T1000 (cell line): ENCODE measurements at regions not wholly inside any gene's neighbourhood (a gene's known extent, or its start where the extent isn't known, plus 50 kb on each side); places are given as distances from the start of the nearest gene placed in this dataset.

Experiments used
- DNase-seq: peaks from one replicate; lab custom pipeline; 2025; ENCODE audit warnings: mixed read lengths; lab: John Stamatoyannopoulos, UW

DNA sequence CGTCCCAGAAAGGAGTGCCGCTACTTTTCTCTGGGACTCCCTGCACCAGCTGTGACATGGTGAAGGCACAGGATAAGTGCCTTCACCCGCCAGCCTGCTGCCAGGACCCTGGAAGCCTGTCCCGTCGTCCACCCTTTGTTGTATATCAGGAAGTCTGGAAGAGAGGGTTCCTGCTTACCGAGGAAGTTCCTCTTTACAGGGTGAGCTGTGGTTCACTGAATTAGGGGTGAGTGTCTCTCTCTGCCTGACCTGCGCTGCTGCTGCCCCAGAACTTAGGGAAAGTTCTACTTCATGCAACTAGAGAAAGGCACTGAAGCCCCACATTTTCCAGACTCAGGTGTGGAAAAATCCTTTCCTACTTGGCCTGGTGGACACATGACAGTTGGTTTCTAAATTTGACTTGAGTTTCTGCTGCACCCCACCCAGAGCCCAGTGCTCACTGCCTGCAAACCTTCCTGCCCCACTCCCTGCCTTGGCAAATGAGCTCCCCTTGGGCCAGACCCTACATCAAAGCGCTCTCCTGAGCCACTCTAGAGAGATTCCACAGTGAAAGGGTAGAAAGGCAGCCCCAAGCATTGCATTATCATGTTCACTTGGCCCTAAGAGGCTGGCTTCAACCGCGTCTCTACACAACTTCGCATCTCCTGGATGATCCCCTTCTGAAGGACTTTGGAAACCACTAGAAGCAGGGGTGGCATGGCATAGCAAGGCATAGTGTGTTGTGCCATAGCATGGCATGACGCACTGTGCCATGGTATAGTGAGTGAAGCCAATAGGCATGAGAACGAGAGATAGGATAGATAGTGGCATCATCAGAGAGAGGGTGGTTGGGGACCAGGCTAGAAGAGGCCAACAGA, 215.8 kb upstream of the CDYL start:
- no peak for DNase-seq

DNA sequence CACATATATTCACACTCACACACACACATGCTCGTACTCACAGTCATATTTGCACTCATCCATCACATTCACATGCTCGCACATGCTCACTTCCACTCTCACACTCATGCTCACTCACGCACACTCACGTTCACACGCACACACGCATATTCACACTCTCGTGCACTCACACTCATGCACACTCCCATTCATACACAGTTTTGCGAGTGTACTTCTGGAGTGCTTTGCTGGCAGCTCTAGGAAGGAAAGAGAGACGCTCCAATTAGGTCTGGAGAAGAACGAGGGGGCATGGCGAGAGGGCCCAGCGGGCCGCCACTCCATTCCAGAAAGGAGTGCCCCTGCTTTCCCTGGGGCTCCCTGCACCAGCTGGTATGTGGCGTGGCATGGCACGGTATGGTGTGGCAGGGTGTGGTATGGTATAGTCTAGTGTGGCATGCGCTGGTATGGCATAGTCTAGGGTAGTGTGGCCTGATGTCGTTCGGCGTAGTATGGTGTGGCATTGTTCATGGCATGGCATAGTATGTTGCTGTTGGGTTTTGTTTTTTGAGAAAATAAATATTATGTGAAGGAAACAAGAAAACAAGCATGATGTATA, 216.8 kb upstream of the CDYL start:
- no peak for DNase-seq

- no peak for DNase-seq
These were observed 221.6 kb upstream of the CDYL start for GRCh38 chr6:4554645-4555044.

DNA sequence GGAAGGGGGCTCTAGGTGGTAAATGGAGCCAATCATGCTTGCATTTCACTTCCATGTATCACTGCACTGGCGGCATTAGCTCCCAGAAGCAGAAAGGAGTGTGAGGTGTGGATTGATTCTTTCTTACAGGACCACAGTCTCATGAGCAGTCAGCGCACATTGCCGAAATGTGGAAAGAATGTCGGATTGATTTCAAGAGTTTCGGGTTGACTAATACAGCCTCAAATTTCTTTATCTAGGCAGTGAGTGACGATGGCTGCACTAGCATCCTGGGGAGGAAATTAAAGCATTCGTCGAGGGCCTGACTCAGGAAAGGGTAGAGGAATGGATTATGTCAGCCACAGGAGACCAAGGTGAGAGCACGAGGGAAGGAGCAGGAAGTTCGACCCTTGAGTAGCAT, 222.8 kb upstream of the CDYL start:
- DNase-seq, result no peak

- DNase-seq, result no peak
These were observed 226.0 kb upstream of the CDYL start for GRCh38 chr6:4550227-4550597.

DNA sequence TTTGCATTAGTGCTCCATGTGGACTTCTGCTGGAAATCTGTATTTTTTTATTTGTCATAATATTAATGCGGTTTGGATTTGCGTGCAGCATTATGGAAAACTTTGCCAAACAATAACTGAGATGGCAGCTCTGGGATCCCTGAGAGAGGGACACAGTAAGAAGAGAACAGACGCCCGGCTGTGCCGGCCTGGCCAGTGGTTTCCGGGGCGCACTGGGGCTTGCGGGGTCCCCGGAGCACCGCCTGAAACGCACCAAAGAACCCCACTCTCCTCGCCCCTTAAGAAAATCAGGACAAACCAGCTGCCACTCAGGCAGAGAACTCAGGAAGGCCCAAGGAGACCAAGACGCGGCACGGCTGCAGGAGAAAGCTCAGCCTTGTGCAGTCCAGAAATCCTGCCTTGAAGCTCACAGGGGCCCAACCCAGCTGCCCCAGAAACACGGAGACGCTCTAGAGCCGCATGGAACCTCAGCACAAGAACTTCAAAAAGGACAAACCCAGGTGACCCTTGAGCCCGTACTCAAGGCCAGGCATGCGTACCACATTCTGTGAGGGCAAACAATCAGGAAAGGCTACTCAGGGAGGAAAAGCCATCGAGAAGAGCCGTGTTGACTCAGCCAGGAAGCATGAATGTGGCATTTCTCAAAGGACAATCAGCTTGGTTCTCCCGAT, 226.5 kb upstream of the CDYL start:
- no peak for DNase-seq

GRCh38 chr6:4545893-4546292, 230.3 kb upstream of the CDYL start:
- DNase-seq, result no peak

DNA sequence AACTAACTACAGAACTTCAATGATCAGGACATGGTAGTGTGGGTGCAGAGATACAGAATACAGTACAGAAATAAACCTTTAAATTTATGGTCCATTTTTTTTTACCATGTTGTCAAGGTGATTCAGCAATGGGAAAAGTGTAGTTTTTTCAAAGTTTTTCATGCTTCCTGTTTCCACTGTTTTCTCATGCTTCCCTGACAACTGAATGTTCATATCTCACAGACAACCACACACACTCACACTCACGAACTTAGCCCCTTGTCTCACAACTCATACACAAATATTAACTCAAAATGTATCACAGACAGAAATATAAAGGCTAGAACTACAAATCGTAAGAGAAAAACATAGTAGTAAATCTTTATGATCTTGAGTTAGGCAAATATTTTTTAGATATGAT, 232.6 kb upstream of the CDYL start:
- DNase-seq, result no peak

- no peak for DNase-seq
These were observed 242.6 kb upstream of the CDYL start for GRCh38 chr6:4533576-4533975.

DNA sequence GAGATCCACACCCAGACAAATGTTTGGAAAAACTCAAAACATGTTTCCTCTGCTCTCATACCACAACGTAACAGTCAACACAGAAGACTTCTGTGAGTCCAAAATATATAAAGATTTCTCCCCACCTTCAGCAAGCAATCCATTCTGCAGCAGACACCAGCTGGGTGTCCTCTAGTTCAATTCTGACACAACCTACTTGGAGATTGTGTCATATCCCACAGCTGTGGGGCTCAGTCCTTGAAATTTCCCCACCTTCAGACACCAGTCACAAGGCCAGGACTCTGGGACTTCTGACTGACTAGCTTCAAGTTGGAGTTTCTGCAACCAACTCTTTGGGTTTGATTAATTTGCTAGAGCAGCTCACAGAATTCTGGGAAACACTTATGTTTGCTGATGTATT, 244.8 kb upstream of the CDYL start:
- no peak for DNase-seq

DNA sequence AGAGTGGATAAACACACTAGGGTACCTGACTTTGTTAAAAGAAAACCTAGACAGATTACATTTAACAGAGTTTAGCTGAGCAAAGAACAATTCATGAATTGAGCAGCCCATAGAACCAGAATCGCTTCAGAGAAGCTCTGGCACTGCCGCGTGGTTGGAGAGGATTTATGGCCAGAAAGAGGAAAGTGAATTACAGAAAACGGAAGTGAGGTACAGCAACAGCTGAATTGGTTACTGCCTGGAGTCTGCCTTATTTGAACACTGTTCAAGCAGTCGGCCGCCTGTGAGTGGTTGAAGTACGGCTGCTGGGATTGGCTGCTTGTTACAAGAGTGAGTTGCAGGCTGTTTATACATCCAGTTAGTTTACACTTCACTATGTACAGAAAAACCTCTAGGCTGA, 253.8 kb upstream of the CDYL start:
- DNase-seq, result no peak

DNA sequence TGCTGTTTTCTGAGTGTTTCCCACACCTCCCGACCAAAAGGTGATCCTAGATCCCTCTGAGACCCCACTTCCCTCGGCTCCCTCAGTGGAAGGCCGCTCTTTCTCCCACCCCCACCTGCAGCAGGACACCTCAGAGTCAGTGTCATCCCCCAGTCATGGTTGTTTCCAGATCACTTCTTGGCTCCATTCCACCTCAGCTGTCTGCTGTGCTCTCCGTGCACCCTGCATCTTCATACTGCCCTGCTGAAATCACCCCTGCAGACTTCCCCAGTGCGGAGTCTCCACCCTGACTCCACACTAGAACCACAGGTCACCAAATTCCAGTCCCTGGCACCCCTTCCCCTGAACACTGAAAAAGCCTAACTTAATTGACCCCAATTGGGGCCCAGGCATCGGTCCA, 255.1 kb upstream of the CDYL start:
- DNase-seq, result no peak

- no peak for DNase-seq
These were observed 257.7 kb upstream of the CDYL start for GRCh38 chr6:4518506-4518905.

GRCh38 chr6:4516206-4516605, 260.0 kb upstream of the CDYL start:
- DNase-seq, result no peak

DNA sequence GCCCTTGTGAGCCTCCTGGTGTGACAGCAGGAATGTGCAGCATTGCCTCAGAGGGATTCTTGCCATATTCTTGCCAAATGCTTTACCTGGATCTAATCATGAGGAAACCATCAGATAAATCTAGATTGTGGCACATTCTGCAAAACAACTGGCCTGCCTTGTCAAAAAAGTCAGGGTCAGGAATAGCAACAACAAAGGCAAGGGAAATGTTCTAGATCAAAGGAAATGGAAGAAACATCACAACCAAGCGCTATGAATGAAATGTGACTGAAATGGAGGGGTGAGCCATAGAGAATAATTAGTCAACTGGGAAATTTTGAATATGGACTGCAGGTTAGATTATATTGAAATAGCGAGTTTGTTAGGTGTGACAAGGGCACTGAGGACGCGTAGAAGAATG, 262.6 kb upstream of the CDYL start:
- DNase-seq, result no peak

GRCh38 chr6:4512051-4512471, 264.1 kb upstream of the CDYL start:
- no peak for DNase-seq

DNA sequence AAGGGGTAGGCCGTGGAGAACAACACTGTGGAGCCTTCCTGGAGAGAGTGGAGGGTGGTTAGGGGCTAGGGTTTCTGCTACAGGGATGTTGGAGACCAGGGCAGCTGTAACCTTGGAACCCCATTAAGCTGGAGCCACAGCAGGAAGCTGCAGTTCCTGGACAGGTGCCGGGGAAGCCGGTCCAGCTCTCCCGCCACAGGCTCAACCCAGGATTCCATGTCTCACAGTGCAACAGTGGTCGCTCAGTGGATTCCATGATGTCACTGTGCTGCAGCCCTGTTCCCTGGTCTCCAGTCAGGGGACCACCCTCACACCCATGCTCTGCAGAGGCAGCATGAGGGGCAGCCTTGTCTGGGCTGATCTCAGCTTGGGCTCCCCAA, 264.6 kb upstream of the CDYL start:
- no peak for DNase-seq

GRCh38 chr6:4510906-4511640, 265.1 kb upstream of the CDYL start:
- DNase-seq, result no peak

- no peak for DNase-seq
These were observed 265.9 kb upstream of the CDYL start for GRCh38 chr6:4510317-4510716.

DNA sequence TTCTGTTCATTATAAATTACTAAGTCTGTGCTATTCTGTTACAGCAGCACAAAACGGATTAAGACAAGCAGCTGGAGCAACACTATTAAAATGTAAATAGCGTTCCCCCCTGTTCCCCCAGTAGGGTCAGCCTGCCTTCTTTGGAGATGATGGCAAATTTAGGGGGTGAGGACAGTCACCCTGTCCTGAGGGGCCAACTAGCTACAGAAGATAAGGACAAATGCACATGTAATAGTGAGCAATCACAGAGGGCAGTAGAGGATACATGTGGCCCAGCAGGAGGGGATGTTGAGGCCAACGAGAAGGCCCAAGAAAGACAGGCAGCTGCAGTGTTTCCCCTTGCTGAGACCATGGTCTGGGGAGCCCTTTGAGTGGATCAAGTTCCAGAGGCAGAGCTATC, 266.7 kb upstream of the CDYL start:
- no peak for DNase-seq

DNA sequence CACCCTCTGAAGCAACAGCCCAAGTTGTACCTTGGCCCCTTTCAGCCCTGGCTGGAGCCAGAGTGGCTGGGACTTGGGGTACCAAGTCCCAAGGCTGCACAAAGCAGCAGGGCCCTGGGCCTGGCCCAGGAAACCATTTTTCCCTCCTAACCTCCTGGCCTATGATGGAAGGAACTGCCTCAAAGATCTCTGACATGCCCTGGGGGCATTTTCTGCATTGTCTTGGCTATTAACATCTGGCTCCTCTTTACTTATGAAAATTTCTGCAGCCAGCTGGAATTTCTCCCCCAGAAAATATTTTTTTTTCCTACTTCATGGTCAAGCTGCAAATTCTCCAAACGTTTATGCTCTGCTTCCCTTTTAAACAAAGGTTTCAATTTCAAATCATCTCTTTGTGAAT, 269.4 kb upstream of the CDYL start:
- DNase-seq, result no peak

- DNase-seq, result no peak
These were observed 270.0 kb upstream of the CDYL start for GRCh38 chr6:4506223-4506622.

- no peak for DNase-seq
These were observed 271.5 kb upstream of the CDYL start for GRCh38 chr6:4504700-4505099.
